ENCODE measurements at regions not wholly inside any gene's neighbourhood (a gene's known extent, or its start where the extent isn't known, plus 50 kb on each side); places are given as distances from the start of the nearest gene placed in this dataset.
"Not testable (repeated sequence)": the region's sequence is repeated elsewhere in the genome, so short reads cannot be mapped to it uniquely, and the experiment has no call there.

DNA sequence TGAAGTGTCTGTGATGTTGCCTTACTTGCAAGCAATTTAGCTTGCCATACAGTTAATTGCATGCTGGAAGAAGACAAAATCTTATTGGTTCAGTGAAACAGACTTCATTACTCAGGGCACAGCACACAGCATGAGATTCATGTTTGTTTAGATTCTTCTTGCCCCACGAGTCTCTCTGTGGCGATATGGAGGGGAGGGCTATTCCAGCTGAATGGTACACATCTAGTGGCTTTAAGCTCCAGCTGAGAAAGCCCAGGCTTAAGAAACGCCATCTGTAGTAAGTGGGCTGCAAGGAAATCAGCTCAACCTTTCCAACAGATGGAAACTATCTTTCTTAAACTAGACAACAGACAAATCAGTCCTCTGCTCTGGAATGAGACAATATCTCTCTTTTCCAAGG, 1022.0 kb downstream of the NCAM2 start:
- no peak for DNase-seq

DNA sequence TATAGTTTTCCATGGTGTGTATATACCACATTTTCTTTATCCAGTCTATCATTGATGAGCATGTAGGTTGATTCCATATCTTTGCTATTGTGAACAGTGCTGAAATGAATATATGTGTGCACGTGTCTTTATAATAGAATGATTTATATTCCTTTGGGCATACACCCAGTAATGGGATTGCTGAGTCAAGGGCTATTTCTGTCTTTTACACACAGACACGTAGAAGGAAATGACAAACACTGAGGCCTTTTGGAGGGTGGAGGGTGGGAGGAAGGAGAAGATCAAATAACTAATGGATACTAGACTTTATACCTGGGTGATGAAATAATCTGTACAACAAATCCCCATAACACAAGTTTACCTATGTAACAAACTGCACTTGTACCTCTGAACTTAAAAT, 1025.7 kb downstream of the NCAM2 start:
- DNase-seq: not testable (repeated sequence)

DNA sequence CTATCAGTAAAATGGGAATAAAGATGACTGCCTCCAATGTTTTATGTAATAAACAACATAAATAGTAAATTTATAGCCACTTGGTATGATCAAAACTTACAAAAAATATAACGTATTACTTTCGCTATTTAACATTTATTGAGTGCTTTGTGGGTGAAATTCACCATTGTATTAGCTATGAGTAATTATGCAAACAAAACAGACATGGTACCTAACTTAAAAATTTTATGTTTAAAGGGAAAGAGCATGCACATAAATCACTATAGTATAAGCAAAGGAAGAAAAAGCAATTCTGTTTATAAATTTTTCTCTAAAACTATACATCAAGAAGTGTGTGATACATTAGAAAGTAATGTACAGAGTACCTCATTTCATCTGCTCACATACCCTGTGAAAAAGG, 1046.2 kb downstream of the NCAM2 start:
- no peak for DNase-seq

DNA sequence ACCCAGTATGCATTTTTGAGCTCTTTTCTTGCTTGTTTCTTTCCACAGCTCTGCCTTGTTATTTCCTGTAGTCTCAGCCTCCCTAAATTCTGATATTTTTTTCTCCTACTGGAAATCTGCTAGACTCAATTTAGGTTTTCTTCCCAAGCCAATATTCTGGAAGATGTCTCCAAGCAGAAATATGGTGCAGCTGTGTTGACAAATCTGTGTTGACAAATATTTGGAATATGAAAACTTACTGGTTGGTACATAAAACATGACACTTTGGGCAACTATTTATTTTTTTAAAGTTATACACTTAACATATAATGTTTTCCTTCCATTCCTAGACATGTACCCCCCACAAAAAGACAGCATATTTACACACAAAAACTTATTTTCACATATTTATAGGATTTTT, 1048.4 kb downstream of the NCAM2 start:
- no peak for DNase-seq

DNA sequence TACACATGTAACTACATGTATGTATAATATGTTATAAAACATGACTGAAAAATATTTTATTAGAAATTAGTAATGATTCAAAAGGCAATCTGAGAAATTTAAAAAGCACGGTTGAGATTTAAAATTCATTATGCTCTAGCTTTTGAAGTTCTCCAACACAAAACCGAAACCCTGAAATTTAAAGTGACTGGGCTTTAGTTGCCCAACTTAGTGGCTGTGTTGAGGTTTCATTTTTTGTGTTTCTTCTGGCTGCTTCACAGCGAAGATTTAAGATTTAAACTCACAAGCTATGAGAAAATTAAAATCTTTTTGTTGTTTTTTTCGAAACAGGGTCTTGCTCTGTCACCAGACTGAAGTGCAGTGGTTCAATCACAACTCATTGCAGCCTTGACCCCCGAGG, 1058.7 kb downstream of the NCAM2 start:
- DNase-seq: no peak

DNA sequence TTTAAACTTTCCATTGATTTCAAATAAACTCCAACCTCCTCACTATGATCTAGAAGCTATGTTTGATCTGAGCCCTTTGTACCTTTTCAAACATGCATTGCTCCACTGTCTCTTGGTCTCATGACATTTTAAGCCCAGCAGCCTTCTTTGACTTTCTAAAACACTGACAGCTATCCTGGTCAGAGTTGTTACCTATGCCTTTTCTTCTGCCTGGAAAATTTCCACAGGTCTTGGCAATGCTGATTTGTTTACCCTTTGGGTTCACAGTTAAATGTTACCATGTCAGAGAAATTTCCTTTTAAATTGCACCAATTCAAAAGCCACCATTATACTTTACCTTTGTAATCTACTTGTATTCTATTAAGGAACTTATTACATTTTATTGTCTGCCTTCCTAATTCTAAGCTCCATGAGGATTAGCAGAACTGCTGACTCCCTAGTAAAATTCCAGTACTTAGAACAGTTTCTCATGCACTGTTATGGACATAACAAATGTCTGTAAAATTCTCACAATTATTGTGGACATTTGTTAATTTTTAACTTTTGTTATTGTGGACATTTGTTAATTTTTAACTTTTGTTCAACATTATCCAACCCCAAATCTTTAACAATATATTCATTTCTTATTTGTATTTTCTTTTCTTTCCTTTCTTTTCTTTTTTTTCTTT, 1064.4 kb downstream of the NCAM2 start:
- DNase-seq: no peak

DNA sequence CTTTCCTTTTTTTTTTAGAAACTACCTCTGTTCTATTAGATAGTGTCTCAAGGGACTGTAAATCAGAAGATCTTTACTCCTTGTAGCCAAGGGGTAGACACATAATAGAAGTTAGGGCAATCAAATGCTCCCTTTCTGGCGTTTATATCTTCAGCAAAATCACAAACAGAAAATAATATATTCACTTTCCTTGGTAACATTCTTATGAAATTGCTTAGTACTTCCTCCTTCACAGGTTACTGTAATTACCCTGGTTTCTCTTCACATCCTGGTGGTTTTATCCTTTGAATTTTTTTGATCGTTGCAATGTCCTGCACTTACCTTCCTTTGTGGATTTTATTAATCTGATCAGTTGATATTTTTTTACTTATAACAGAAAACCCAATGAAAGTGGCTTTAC, 1064.9 kb downstream of the NCAM2 start:
- no peak for DNase-seq

DNA sequence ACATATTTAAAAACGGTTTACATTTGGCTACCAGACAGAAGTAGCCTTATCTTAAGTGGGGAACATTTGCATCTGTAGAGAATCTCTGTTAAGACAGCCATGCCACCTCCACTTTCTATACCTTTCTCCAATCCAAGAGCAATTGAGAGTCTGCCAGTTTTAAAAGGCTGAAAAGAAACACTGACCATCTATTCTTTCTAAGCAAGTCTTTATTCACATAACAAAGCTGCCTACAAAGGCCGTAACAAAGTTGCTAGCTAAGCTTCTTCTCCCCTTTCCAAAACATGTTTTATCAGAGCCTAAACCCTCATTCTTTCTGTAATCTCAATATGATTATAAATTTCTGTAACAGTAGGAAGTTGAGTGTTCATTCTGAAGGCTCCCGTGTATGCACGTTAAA, 1078.3 kb downstream of the NCAM2 start:
- DNase-seq: no peak

DNA sequence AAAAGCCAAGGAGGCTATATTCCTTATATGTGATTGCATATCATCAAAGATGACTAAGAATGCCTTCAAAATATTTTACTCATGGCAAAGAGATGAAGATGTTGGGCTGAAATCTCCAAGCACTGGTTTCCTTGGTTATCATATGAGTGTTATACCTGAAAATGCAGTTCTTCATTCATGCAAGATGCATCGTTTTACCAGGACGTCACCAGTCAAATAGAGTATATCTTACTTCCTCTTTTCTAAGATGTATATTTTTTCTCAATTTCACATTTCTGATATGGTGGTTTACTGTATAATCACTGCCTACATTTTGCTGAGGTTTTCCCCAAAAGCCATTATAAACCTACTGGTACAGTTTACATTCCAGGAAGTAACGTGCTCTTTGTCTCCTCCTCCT, 1085.7 kb downstream of the NCAM2 start:
- no peak for DNase-seq

DNA sequence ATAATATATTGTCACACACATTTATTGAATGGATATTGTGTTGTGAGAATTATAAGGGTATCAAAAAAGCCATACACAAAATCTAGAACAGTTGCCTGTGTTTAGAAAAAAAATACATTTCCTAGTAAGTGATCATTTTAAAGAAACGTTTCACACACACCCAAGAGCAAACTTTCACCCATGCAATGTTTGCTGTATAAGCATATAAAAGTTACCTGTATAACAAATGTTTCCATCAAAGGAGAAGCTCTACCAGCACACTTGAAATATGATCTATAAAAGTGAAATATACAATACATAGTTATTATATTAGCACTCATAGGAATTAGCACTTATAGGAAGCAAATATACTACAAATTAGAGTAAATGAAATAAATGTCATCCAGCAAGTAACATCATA, 1098.1 kb downstream of the NCAM2 start:
- no peak for DNase-seq

DNA sequence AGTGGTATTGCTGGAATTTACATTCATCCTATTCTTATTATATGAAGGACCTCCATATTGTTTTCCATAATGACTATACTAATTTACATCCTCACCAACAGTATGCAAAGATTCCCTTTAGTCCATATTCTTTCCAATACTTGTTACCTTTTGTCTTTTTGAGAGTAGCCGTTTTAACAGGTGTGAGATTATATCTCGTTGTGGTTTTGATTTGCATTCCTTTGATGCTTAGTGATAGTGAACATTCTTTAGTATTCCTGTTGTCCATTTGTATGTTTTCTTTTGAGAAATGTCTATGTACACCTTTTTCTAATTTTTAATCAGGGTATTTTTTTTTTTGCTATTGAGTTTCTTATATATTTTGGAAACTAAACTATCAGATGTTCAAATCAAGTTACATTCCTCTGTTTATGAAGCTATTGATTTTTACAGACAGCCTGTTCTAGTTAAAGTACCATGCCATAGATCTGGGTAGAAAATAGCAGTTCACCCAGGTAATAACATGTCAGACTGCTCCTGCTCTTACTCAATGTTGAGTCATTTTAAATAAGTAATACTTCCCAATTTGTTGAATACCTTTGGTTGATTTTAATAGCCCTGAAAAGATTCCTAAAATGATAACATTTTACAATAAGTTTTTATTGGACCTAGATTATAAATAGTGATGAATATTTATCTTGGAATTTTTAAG, 1108.7 kb downstream of the NCAM2 start:
- no peak for DNase-seq

DNA sequence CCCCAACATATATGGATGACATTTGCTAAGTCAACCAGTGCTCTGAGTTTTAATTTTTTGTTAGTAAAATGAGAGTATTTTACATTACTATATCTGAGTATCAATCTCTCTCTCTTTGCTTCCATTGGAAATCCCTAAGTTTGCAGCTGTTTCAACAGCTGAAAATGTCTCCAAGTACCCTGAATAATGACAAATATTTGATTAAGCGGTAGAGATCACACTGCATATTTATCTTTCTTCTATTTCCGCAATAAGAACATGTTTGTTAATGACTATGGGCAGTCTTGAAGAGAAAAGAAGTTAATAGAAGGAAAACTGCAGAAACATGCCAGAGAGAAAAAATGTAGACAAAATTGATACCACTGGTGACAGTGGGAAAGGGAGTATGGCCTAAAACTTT, 1117.5 kb downstream of the NCAM2 start:
- no peak for DNase-seq

DNA sequence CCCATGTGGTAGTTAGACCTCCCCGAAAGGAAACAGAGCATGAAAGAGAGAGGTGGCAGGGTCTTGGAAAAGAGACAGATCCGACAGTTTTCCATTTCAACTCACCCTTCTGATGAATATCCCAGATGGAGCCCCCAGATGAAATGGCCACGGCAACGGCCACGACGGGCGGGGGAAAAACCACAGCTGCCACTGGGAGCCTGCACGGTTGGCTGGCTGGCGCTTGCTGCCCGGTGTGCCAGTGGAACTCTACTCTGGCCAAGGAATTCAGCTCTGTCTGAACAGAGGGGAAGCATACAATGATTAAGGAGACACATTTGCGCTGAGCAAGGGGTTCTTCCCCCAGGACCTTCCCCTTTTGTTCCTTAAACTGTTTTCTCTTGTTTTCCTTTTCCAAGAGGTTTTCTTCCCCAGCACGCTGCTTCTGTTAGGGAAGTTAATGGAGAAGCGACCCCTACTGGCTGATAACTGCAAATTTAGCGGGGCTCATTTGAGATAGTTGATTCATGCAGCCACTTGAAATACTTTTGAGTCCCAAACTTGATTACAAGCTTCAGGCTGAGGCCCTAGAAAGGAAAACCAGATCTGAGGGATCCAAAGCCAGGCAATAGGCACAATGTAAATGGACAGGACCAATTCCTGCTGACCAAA, 1122.5 kb downstream of the NCAM2 start:
- no peak for DNase-seq

DNA sequence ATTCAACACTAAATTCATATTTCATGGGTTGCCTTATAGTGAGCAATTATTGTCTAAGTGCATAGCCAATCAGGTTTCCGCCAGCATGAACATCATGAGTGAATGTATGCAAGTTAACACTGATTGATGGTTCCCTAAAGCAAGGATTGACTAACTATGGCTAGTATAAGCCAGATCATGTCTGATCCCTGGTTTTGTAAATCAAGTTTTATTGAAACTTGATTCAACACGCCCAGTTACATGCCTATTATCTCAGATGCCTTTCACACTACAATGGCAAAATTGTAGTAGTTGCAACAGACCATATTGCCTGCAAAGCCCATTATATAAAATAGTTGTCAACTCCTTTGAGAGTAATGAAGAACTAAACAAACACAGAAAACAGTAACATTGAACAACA, 1127.4 kb downstream of the NCAM2 start:
- no peak for DNase-seq

DNA sequence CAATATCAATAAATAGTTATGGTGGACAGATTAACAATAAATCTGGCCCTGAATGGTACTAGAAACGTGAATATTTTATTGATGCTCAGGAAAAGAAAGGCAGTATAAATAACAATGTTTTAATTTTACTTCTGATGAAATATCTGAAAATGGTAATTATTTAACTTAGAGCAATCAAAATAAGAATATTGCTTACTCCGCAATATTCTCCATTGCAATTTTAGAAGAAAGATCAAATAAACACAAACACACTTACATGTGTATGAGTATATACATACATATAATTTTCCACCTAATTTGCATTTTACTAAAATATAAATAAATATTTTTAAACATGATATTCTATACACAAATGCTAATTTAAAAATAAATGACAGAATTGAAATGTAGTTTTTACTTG, 1130.5 kb downstream of the NCAM2 start:
- DNase-seq: no peak

DNA sequence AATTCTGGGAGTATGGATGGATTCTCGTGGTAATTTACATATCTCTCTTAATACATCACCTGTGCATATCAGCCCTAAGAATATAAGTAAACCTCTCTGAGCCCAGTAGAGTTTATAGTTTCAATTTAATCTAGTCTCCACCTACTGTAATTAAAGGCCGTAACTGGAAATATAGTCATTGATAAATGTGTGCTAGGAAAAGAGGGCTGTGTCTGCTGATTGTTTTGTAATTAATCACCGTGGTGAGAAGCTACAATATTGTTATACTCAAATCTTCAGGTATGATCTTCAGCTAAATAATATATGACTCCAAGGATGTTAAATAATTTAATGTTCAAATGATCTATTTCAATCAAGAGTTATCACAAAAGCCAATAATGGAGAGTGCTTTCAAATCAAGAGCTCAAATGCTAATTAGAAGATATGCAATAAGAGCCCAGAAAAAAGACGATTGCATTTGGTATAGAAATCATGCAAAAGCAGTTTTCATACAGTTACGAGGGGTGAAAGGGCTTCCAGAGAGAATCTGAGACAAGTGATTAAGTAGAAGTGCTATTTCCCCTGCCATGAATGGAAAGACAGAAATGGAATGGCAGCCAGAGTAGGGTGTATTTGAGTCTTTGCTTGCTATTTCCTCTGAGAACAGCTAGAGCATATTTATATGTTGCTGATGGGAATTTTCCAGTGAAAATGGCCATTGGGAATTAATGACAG, 1134.3 kb downstream of the NCAM2 start:
- DNase-seq: no peak

DNA sequence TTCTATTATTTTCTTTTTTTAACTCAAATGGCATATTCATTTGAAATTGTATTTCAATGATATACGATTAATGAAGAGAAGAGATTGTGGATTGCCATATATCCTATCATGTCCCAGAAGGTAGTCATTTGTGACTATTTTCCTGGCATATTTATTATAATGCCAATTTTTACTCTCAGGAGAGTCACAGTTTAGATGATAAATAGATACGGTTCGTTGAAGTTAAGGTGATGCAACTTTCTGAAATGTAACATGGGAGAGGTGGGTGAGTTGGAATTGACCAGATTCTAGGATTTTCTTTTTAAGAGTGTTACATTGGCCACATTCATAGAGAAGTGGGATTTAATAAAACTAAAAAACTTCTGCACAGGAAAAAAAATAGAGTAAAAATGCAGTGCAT, 1138.5 kb downstream of the NCAM2 start:
- no peak for DNase-seq

DNA sequence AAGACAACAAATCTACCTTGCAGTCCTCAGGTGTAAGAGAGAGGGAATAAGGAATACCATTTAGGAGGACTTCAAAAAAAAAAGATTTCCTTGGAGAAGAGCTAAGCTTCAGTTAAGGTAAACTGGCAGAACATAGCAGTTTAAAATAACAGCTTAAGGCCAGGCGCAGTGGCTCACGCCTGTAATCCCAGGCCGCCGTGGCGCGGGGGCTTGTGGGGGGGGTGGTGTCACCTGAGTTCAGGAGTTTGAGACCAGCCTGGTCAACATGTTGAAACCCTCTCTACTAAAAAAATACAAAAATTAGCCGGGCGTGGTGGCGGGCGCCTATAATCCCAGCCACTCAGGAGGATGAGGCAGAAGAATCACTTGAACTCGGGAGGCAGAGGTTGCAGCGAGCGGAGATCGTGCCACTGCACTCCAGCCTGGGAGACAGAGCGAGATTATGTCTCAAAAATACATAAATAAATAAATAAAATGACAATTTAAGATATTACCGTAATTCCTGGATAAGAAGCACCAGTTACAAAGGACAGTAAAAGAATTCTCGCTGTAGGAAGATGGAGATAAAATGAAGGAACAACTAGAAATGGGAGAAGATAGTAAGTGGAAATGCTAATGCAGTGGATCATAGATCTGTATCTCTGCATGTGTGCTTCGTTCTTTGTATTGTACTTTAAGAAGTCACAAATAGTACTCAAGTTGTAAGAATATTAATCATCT, 1140.2 kb downstream of the NCAM2 start:
- DNase-seq: no peak

DNA sequence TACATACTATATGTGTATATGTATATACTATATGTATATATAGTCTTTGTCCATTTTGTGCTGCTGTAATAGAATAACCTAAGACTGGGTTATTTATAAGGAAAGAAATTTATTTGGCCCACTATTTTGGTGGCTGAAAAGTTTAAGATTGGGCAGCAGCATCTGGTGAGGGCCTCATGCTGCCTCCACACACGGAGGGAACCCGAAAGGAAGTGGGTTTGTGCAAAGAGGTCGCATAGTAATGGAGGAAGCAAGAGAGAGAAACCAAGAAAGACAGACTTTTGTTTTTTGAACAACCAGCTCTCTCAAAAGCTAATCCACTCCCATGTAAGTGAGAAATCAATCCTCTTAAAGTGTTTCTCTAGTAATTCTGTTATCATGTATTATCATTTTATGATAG, 1147.3 kb downstream of the NCAM2 start:
- DNase-seq: no peak

DNA sequence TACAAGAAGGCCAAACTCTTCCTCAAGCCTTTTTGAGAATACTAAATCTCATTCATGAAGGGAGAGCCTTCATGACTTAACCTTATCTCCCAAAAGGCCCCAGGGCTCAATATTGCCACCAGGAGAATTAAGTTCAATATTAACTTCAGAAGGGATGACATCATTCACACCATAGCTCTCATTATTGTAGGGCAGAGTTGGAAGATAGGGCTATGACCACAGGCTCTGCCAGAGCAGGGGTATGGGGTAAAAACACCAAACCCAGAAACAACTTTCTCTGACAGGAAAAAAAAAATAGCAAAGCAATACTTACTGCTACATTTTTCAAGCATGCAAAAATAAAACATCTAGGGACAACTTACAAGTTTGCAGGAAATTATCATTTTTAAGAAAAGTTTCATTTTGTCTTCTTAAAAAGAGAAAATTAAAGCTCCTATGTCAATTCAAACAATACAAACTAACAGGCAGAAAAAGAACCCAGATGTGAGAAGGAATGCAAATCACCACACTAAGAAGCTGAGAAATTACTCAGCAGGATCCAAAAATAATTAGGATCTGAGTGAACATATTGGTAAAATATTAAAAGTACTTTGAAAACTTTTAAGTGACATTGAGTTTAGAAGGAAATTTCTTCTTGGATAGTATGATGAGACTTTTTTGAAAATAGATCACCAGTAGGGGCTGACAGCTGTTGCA, 1156.5 kb downstream of the NCAM2 start:
- no peak for DNase-seq

DNA sequence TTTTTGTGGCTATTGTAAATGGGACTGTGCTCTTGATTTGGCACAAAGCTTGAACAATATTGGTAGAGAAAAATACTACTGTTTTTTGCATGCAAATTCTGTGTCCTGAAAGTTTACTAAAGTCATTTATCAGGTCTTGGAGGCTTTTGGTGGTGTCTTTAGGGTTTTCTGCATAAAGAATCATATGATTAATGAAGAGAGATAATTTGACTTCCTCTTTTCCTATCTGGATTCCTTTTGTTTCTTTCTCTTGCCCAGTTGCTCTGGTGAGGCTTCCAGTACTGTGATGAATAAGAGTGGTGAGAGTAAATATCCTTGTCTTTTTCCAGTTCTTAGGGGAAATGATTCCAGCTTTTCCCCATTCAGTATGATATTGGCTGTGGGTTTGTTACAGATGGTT, 1166.7 kb downstream of the NCAM2 start:
- no peak for DNase-seq

DNA sequence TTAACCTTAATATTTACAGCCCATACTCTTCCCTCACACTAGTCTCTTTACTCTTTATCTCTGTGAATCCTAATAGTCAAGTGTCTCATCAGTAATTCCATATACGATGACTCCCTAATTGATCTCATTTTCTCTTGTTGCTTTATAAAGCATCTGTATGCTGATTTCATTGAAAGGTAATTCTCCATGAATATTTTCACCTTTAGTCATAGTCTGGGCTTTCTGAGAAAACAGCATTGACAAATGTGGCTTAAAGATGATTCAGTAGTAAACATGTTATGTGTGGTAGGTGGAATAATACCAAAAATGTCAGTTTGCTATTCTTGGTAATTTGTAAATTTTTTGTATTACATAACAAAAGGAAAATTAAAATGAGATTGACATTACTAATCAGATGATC, 1176.5 kb downstream of the NCAM2 start:
- no peak for DNase-seq

Data from C1 segment of cervical spinal cord (tissue), 14 donors.